GM18498 (cell line): ENCODE measurements at regions not wholly inside any gene's neighbourhood (a gene's known extent, or its start where the extent isn't known, plus 50 kb on each side); places are given as distances from the start of the nearest gene placed in this dataset.
A peak's percentile ranks its signal among the peaks of the same experiment; 100 is the strongest.
"Not testable (repeated sequence)": the region's sequence is repeated elsewhere in the genome, so short reads cannot be mapped to it uniquely, and the experiment has no call there.

Experiments
- ATAC-seq: cut with Tn5 transposase; IDR thresholded peaks from one replicate; pipeline ENCODE4 v1.9.1; 2021; ENCODE audit warnings: mild to moderate bottlenecking, moderate library complexity; ENCODE audit not compliant: unreplicated experiment

DNA sequence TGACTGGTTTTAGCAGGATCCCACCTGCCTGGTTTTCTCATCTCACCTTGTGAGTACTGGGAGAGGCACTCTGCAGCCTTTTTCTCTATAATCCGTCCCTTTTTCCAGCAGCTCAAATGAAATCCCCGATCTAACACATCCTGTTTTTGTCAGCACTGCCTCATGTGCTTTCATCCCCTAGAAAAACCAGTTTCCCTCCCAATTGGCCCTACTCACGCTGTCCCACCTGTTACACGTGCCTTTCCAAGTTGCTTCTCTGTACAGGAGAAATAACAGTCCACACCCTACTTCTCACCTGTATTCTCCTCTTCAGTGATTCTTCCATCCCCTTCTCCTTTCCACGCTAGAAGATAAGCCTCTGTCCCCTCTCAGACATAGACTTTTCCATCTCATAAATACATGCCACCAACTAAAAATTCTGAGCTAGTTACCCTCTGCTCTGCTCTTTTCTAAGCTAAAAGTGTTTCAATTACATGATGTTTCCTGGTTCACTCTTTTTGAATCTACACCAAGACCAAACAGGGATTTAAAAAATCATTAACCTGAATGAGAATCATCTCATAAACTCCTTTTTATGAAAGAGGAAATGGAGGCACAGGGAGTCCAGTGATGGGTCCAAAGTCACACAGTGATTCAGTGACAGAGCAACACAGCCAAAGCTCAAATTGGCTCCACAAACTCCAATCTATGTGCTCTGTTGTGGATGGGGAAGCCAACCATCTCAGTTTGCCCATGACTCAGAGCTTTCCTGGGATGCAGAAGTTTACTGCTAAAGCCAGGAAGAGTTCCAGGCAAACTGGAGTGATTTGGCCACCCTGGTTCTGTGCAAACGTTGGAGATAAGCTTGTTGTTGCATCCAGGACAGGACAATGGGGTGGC is 240.0 kb upstream of the TMEM132C start:
- ATAC-seq = no peak

DNA sequence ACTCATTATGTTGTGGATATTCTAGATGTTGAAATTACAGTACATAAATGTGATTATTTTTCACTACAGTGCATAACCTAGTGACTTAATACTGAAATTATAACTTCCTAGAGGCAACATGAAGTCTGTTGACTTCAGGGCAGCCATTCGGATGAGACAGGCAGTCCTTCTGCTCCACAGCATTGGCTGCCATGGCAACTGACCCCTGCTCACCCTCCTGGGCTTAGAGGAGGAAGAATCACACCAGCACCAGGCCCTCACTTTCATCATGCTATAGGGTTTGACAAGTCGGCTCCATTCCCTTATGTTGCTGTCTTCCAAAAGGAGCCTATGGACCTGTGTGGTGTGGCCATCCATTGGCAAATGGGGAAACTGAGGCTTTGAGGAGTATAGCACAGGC is 233.5 kb upstream of the TMEM132C start:
- ATAC-seq = no peak

DNA sequence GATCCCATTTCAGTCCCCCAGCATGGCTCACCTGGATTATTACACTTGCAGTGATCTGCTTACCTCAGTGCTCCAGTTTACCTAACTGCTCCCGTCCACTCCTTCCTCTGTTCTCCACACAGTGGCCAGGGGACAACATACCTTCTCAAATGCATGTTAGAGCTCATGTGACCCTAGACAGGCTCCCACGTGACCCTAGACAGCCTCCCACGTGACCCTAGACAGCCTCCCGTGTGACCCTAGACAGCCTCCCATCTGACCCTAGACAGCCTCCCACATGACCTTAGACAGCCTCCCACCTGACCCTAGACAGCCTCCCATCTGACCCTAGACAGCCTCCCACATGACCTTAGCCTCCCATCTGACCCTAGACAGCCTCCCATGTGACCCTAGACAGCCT is 226.0 kb upstream of the TMEM132C start:
- ATAC-seq = no peak

DNA sequence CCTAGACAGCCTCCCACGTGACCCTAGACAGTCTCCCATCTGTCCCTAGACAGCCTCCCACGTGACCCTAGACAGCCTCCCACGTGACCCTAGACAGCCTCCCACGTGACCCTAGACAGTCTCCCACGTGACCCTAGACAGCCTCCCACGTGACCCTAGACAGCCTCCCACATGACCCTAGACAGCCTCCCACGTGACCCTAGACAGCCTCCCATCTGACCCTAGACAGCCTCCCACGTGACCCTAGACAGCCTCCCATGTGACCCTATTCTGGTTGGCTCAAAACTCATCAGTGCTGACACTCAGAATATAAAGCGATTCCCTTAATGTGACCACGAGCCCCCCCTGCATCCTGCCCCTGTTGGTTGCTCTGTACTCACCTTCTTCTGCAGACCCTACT is 224.7 kb upstream of the TMEM132C start:
- not testable (repeated sequence) for ATAC-seq

DNA sequence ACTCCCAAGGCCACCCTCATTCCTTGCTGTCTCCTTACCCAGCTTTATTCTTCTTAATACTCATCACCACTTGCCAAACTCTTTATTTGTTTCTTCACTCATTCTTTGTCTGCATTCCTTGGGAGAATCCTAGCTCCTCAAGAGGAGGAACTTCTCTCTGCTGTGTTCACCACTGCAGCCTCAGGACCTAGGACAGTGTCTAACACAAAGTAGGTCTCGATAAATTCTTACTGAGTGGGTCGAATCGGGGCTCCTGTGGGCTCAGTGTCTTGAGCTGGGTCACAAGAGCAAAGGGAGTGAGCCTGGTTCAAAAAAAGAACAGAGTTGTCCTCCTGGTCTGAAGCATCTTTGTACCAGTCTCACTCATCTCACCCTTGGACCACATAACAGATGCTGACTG is 224.1 kb upstream of the TMEM132C start:
- no peak for ATAC-seq

DNA sequence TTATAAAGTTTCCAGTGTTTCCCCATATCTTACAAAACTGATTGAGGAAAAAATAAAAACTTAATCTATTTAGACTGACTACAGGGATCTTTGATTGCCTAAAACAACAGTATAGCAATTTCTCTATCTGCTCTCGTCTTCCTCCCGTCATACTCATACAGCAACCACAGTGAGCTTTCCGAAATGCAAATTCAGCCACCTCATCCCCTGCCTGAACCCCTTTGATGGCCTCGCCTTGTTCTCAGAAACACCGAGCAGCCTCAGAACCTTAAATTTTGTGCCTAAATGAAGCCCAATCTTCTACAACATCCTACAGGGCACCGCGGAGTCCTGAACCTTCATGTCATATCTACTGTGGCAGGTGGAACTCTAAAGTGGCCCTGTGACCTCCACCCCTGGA is 223.7 kb upstream of the TMEM132C start:
- ATAC-seq = no peak

DNA sequence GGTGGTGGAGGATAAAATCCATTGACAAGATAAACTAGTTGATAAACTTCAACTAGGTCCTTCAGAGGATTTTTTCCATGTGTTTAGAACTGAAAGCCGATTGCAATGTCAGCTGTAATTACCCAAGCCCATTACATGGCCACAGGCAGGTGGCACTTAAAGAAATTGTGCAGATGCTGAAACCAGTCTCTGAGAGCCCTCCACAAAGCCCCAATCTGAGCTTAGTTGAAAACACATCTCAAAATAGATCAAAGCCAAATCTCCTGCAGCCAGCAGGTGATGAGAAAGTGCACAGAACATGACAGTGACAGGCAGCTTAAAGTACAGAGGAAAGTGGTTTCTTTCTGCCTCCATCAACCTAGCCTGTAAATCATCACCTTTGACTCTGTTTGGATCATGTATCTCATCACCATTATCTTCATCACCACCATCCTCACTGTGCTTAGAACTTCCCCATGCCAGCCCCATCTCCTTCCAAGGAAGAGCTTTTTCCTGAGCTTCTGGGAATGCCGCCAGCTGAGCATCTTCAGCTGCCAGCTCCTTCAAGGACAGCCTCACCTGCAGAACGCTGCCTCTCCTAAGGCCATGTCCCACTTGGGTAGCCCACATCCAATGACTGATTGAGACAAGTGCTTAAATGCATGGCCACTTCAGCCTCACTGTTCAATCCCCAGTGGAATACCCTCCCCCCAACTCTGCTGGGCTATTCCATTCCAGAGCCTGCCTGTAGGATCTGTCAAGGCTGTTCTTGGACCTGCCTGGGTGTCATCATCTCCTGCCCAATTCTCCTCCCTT is 219.5 kb upstream of the TMEM132C start:
- ATAC-seq = no peak

DNA sequence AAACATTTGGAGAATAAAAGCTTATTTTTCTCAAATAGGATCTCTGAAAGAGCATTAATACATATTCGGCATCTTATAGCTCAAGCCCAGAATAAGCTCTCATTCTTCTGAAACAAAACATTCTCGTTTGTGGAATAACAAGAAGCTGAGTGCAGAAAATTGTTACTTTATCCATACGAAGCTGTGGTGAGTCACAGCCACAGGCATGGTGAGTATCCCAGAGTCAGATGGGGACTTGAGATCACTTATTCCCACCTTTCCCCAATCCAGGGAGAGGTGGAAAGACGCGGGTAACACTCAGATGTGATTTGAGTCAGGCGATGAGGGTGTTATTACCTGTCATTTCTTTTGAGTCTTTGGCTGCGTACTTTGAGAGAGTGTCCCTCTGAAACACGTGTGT is 214.6 kb upstream of the TMEM132C start:
- ATAC-seq = no peak

DNA sequence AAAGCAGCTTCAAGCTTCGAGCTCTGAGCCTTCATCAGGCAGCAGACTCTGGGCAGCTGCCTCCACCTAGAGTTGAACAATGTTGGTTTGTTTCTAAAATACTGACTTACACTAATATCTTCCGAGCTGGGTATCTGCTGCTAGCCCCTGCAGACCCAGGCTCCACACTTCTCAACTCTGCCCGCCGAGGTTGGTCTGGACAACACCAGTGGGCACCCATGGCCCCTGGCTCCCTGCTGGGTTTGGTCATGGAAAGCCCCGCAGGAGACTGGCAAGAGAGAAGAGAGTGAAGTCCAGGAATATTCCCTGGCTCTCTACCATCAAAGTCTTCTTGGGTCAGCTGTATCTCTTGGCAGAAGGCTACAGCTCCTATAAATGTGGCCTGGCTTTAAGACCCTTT is 214.2 kb upstream of the TMEM132C start:
- ATAC-seq = no peak

DNA sequence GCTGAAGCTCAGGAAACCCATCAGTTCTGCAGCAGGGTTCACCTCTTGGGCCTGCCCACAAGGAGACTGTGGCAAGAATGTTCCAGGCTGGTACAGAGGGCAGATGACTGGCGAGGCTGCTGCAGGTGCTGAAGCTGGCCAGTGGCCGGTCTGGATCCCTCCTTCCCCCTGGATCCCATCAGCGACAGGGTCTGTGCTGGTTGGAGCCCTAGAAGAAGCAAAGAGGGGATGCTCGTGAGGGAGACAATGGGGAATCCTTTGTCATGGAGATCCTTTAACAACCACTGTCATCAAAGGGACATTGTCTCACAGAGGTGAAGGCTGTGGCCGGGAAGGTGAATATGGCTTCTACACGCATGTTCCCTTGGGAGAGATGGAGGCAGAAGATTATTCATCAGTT is 211.4 kb upstream of the TMEM132C start:
- no peak for ATAC-seq

DNA sequence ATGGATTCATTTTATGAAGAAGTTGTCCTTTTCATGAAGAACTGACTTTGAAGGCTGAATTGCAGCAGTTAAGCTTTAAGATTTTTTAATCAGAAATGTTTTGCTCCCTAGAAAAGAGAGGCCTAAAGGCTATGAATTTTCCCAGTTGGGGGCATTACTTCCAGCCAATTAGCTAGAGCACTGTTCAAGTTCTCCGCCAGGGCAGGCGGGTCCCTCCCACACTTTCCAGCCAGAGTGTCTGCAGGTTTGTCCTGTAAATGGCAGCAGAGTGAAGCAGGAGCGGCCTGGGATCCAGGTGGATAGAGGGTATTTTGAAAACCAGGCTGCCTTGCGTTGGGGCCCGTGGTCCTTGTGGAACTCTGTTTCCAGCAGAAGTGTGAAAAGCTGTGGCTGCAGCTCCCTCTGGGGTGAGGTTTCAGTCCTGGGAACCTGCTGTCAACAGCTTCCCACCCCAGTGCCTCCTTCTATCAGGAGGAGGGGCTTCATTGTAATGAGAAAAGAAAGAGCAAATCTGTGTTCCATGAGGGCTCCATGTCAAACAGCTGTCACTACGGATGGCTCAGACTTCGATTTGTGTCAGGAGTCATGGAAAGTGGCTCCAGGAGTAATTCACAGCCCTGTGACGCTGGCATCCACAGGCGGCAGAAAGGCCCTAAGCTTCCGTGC is 210.7 kb upstream of the TMEM132C start:
- ATAC-seq = no peak

DNA sequence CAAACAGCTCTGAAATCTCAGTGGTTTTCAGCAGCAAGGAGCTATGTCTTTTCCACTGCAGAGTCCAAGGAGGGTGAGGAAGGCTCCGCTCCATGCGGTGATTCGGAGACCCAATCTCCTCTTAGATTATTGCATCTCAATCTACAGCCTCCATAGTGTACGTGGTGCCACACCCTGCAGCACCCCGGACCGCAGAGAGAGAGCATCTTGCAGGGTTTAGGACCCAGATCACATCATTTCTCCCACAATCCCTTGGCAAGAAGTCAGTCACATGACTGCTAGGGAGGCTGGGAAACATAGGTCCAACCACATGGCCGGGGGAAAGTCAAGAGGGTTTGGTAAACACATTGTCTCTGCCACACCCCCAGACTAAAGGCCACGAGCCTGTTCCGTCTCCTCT is 209.4 kb upstream of the TMEM132C start:
- no peak for ATAC-seq

DNA sequence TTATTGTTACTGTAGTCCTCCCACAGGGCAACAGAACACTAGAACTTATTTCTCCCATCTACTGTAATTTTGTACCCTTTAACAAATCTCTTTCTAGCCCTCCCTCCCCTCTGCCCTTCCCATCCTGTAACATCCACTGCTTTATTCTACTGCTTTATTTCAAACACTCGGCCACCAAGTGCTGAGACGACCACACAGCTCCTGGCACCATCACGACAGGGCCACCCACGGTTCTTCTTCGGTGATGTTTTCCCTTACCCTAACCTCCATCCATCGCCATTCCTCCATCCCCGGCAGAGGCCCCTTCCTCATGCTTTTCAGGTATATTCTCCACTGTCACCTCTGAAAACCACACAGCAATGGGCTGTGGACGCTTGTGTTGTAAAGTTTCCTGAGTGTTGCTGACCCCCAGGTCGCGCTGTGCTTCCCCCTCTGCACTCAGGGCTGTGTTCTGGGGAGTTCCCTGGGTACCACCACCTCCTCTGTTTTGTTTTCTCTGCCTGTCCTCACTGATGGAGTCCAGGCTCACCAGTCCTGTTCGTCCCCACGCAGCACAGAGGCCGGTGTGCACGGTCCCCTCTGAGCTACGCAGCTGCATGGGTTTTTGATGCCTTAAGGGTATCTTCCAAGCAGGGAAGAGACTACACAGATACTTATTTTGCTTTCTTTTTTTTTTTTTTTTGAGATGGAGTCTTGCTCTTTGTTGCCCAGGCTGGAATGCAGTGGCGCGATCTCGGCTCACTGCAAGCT is 207.2 kb upstream of the TMEM132C start:
- no peak for ATAC-seq

DNA sequence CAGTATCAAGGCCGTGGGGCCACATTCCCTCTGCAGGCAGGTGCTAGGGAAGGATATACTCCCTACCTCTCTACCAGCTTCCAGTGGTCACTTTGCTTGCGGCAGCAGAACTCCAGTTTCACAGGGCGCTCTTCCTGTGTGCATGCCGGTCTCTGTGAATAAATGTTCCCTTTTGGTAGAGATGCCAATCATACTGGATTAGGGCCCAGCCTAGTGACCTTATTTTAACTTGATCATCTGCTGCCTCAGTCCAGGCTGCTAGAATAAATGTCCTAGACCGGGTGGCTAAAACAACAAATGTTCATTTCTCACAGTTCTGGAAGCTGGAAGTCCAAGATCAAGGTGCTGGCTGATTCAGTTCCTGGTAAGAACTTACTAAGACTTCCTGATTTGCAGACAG is 198.8 kb upstream of the TMEM132C start:
- ATAC-seq = no peak

DNA sequence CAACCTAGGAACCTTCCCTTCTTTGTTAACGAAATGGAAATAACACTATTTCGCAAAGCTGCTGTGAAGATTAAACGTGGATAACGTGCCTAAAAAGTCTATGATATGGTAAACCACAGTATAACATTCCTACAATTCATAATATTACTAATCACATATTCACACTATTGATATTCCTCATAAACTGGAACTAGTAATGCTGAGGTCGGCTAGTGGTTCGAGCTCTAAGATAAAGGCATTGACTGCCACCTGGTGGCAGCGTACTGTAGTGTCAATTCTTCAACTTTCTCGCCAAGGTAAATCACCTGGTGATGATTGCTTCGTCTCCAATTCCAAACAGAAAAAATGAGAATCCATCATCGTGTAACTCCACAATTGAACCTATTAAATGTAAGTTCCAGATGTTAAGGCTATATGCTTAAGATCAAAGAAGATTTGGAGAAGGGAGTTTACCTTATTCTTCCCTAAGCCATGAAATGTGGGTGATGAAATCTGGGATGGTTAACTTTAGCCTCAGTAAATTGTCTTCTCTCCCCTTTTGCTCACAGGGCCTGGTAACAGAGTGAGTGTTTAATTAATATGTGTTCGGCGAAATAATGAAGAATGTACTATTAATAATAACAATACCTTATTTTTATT is 197.5 kb upstream of the TMEM132C start:
- peak; percentile 79 for ATAC-seq

DNA sequence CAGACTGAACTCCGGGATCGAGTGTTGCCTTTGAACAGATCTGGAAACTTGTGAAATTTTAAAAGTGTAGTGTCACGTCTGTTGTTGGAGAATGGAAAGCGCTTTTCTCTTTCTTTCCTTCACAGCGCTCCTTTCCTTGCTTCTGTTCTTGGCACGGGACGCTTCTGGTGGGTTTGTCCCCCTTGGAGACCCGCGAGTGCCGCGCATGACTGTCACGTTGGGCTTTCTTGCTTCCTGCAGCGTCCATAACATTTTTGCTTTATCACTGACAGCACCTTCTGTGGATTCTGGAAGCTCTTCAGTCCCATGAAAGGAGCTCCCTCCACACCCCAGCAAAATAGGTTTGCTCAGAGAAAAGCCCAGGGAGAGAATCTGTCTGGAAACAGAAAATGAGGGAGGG is 193.0 kb upstream of the TMEM132C start:
- no peak for ATAC-seq

DNA sequence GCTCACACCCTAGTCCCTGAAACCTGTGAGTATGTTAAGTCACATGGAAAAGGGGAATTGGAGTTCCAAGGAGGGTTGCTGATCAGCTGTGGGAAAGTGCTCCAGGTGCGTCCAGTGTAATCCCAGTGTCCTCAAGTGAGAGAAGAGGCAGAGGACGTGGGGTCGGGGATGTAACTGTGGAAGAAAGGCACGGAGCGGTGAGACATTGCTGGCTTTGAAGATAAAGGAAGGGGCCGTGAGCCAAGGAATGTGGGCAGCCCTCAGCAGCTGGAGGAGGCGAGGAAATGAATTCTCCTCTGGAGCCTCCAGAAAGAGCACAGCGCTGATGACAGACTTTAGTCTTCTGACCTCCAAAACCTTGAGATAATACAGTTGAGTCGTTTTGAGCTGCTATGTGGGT is 191.6 kb upstream of the TMEM132C start:
- ATAC-seq = no peak

DNA sequence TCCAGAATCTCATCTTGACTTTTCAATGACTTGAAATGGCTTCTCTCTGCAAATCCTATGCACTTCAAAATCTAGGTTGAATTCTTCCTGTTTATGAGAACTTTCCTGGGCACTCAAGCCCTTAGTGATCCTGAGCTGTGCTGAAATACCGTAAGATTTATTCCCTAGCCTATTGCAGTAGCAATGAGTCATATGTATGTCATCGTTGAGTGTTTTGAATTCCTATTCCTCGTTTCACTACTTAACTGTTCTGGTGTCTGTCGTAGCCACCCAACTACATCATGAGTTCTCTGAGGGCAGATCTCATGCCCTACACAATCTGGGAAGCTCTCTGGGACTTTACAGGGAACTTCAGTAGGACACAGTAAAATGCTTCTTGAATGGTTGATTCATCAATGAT is 190.8 kb upstream of the TMEM132C start:
- ATAC-seq = no peak

DNA sequence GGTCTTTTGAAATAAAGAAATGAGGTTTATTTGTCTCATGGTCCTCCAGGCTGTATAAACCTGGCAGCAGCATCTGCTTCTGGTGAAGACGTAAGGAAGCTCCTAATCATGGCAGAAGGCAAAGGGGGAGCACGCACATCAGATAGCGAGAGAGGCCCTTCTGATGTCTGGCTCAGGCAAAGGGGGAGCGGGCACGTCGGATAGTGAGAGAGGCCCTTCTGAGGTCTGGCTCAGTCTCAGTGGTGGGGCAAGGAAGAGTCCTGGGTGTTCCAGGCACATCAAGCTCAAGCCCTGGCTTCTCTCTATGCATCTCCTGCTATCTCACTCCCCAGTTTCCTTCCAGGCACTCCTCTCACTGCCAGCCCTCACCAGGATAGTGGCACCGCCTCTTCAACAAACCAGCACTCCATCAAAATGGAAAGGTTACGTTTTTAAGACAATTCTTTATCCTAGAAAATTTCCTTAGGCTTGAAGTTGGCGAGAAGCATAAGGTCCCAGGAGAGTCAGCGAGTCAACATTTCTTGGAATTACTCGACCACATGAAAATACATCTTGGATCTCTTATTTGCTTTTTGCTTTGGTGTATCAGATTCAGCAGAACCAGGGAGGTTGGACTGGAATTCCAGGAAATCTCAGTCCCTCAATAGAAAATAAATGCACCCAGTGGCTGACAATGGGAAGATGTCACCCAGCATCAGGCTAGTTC is 189.6 kb upstream of the TMEM132C start:
- ATAC-seq = no peak

DNA sequence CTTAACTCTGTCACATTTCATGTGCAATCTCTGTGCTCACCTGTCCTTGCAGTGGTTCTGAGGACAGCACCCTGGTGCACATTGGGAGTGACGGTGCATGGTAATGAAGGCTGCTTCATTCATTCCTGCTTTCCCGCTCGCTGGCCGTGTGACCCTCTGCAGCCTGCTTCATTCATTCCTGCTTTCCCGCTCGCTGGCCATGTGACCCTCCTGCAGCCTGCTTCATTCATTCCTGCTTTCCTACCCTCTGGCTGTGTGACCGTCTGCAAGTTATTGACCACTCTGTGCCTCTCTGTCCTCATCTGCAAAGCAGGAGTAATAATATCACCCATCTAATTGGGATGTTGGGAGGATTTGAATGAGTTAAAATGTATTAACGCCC is 189.1 kb upstream of the TMEM132C start:
- no peak for ATAC-seq
